ENCODE measurements at regions not wholly inside any gene's neighbourhood (a gene's known extent, or its start where the extent isn't known, plus 50 kb on each side); places are given as distances from the start of the nearest gene placed in this dataset.

GRCh38 chr6:25054469-25054868 lies 118.7 kb upstream of the RIPOR2 start:
- TF ChIP-seq POLR2AphosphoS5 (IDR thresholded peaks at IDR 0.05; ENCODE audit: low read depth, low read length) (no peak), SUZ12 (IDR thresholded peaks at IDR 0.05; ENCODE audit: low read depth, low read length) (no peak), YY1 (IDR thresholded peaks at IDR 0.05; ENCODE audit: insufficient read depth, insufficient replicate concordance, low read depth, low read length) (no peak), SOX5 (CRISPR knock-in tag; IDR thresholded peaks at IDR 0.05; ENCODE audit: borderline replicate concordance) (no peak), PLSCR1 (CRISPR knock-in tag; IDR thresholded peaks at IDR 0.05; ENCODE audit: borderline replicate concordance) (no peak), ATRX (CRISPR knock-in tag; IDR thresholded peaks at IDR 0.05; ENCODE audit: borderline replicate concordance) (no peak), ZNF382 (CRISPR knock-in tag; IDR thresholded peaks at IDR 0.05; ENCODE audit: borderline replicate concordance) (no peak), ZFAT (CRISPR knock-in tag; conservative IDR thresholded peaks at IDR 0.05) (no peak), FOXK2 (IDR thresholded peaks at IDR 0.05) (no peak), CTCF (CRISPR knock-in tag; IDR thresholded peaks at IDR 0.05) (no peak)
